Naive thymus-derived CD8-positive, alpha-beta T cell (primary cell): ENCODE measurements at regions not wholly inside any gene's neighbourhood (a gene's known extent, or its start where the extent isn't known, plus 50 kb on each side); places are given as distances from the start of the nearest gene placed in this dataset.

ENCODE experiments used
- ATAC-seq, 2 donors: fragments of 150-1000 bp; cut with Tn5 transposase in 1 of 2; sonication (Bioruptor Pico), chemical (Tn5 transposase) in 1 of 2; 1 replicate in 1 of 2; 2 replicates in 1 of 2; pipeline ENCODE4 v1.10.0; 2021; ENCODE audit warnings: mild to moderate bottlenecking in 2 of 2, moderate library complexity in 2 of 2
- POLR2A ChIA-PET: fragments of 350-600 bp; sonication (Branson Sonifier 250); formaldehyde crosslinking; loops from one replicate; lab custom pipeline; 2021; ENCODE audit warnings: antibody characterized with exemption; lab: Charles Lee
- DNase-seq, 10 donors: peaks; one replicate each; pipeline versions ENCODE4 v3.0.0 to v3.0.0-alpha.2; 2020 to 2022
- H3K27ac Mint-ChIP-seq, 10 donors: one replicate each; pipeline ENCODE4 v1.8.0; 2020 to 2022; ENCODE audit warnings: mild to moderate bottlenecking in 10 of 10, mixed read lengths in 10 of 10, moderate library complexity in 4 of 10, inconsistent platforms in 1 of 10
- H3K27me3 Mint-ChIP-seq, 5 donors: one replicate each; pipeline ENCODE4 v1.8.0; 2021 to 2022; ENCODE audit warnings: mixed read lengths in 5 of 5
- H3K36me3 Mint-ChIP-seq, 3 donors: one replicate each; pipeline ENCODE4 v1.8.0; 2020 to 2022; ENCODE audit warnings: mixed read lengths in 3 of 3, mild to moderate bottlenecking in 2 of 3, inconsistent platforms in 1 of 3
- H3K4me1 Mint-ChIP-seq, 4 donors: one replicate each; pipeline ENCODE4 v1.8.0; 2021 to 2022; ENCODE audit warnings: mixed read lengths in 4 of 4
- H3K4me3 Mint-ChIP-seq, 10 donors: one replicate each; pipeline ENCODE4 v1.8.0; 2020 to 2022; ENCODE audit warnings: mild to moderate bottlenecking in 10 of 10, mixed read lengths in 10 of 10, moderate library complexity in 6 of 10, inconsistent platforms in 1 of 10
- H3K9me3 Mint-ChIP-seq, 9 donors: one replicate each; pipeline ENCODE4 v1.8.0; 2020 to 2022; ENCODE audit warnings: mixed read lengths in 9 of 9, mild to moderate bottlenecking in 3 of 9, inconsistent platforms in 1 of 9, moderate library complexity in 1 of 9

DNA sequence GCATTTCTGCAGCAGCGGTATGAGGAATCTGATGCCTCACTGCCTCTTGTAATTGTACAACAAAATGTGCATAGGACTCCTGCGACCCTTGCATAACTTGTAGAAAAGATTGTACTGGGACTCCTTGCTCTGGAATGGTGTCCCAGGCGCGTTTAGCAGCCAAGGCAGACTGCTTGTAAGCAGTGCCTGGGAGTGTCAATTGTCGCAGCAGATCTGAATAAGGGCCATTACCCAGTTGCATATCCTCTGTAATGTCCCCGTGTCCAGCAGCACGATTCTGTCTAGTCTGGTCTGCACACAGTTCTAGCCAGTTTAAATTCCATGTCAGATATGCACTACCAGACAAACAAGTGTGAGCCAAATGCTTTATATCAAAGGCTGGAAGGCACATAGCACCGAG lies 70.7 kb upstream of the BTN3A2 start:
- no peaks in the 10 kb centered on the region for H3K36me3 Mint-ChIP-seq
- no peak for DNase-seq
- POLR2A ChIA-PET, result no interaction called here
- no peak overlapping the region for H3K4me3 Mint-ChIP-seq
- H3K27me3 Mint-ChIP-seq, result no peaks in the 10 kb centered on the region
- peaks cover 0 to 6% (median 3%) of the 10 kb centered on the region in 4 donors for H3K4me1 Mint-ChIP-seq
- no peak for ATAC-seq
- no peaks in the 10 kb centered on the region for H3K9me3 Mint-ChIP-seq
- H3K27ac Mint-ChIP-seq, result no peak overlapping the region

- Mint-ChIP-seq H3K4me3 (peak overlapping the region in 5 of 10 donors; percentile 2 to 46 (median 30)), H3K4me1 (peaks cover 0 to 6% (median 3%) of the 10 kb centered on the region in 4 donors), H3K9me3 (no peaks in the 10 kb centered on the region), H3K27me3 (no peaks in the 10 kb centered on the region), H3K27ac (peak overlapping the region in 1 of 10 donors; percentile 19), H3K36me3 (no peaks in the 10 kb centered on the region)
- POLR2A ChIA-PET, result no interaction called here
- ATAC-seq (no peak), DNase-seq (no peak)
These were observed 69.1 kb upstream of the BTN3A2 start for GRCh38 chr6:26295691-26296555.

DNA sequence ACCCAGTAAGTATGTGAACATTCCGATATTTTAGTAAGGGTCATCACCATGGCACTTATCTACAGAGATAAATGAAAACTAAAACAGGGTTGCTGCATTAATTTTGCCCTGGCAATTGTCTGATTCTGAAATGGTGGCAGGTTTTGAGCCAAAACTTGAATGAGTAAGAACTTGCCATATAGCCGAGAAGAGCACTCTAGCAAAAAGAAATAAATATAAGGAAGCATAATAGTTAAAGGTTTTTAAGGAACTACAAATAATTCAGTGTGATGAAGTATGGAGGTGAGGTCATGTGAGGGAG lies 68.5 kb upstream of the BTN3A2 start:
- no peaks in the 10 kb centered on the region for H3K9me3 Mint-ChIP-seq
- DNase-seq (no peak), ATAC-seq (no peak)
- no peak overlapping the region for H3K4me3 Mint-ChIP-seq
- H3K27ac Mint-ChIP-seq, result no peak overlapping the region
- no peaks in the 10 kb centered on the region for H3K27me3 Mint-ChIP-seq
- H3K4me1 Mint-ChIP-seq, result peaks cover 0 to 6% (median 3%) of the 10 kb centered on the region in 4 donors
- POLR2A ChIA-PET, result no interaction called here
- no peaks in the 10 kb centered on the region for H3K36me3 Mint-ChIP-seq

DNA sequence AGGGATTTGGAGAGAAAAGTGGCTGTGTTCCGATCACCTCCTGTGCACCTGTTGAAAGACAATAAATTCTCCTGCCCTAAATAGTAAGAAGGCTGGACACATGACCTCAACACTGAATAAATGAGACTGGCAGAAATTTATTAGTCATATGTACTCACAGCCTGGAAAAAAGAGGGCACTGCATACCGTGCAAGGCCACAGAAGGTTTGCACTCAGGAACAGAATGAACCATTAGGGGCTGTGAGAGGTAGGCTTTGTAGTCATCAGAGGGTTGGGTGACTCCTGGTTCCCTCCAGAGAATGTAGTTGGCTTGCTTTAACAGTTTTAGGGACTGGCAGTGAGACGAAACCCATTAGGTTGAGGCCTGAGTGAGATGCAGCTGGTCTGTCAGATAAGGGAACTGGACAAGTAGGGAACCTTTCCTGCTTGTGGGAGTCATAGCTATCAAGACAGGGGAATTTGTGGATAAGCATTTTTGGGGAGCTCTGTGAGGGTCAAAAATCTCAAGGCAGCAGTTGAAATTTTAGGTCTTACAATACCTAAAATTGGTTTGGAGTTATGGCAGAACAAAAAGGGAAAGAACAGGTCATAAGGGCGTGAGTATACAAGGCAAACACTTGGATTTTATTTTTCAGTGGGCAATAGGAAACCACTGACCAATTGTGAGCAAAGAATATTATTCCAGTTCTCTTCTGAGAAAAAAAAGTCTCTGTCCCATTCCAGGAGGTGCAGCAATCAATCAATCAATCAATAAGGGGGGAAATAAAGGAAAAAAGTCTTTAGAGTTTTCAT lies 67.9 kb upstream of the BTN3A2 start:
- Mint-ChIP-seq H3K9me3 (no peaks in the 10 kb centered on the region), H3K27ac (no peak overlapping the region), H3K36me3 (no peaks in the 10 kb centered on the region), H3K4me1 (peaks cover 0 to 6% (median 3%) of the 10 kb centered on the region in 4 donors), H3K27me3 (no peaks in the 10 kb centered on the region), H3K4me3 (no peak overlapping the region)
- POLR2A ChIA-PET, result interaction anchor here (0.6 kb wide), 1 partner anchor 221 kb away, joined by 4 read pairs; no protein-coding TSS in a partner anchor
- DNase-seq (no peak), ATAC-seq (no peak)

DNA sequence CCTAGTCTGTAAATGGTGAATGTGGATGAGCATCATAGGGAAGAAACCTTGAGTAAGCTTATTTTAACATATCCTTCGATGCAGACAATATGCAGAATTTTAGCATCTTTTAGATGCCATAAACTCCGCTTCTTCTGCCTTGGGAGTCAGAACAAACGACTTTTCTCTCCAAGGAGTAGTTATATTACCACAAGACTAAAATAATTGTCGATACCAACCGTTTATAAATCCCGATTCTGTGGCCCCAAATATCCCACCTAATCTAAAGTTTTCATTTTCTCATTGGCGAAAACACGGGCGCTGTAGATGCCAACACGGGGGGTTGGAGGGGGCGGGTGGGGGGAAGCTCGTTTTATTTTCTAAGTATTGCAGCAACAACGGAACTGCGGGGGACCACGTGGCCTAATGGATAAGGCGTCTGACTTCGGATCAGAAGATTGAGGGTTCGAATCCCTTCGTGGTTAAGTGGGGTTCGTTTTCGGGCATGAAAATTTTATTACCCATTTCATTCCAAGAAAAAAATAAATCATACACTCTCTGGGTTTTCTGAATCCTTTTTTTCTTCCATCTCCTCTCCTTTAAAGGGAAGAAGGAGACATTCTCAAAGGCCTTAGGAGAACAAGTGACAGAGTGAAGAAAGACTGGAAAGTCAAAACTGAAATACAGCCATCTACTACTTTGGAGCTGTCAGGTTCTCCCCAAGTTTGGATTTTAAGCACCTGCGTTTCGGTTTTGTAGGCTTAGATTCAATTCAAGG lies 65.5 kb upstream of the BTN3A2 start:
- H3K36me3 Mint-ChIP-seq, result no peaks in the 10 kb centered on the region
- DNase-seq (no peak), ATAC-seq (no peak)
- POLR2A ChIA-PET, result interaction anchor here (0.6 to 1.4 kb wide), 4 partner anchors 11 to 269 kb away, joined by 3 to 4 read pairs (median 3); a partner anchor contains a TSS
- no peaks in the 10 kb centered on the region for H3K9me3 Mint-ChIP-seq
- H3K27me3 Mint-ChIP-seq, result no peaks in the 10 kb centered on the region
- peaks cover 6 to 19% (median 12%) of the 10 kb centered on the region in 4 donors for H3K4me1 Mint-ChIP-seq
- no peak overlapping the region for H3K4me3 Mint-ChIP-seq
- no peak overlapping the region for H3K27ac Mint-ChIP-seq

- ATAC-seq, result no peak
- Mint-ChIP-seq H3K27ac (no peak overlapping the region), H3K36me3 (no peaks in the 10 kb centered on the region), H3K9me3 (no peaks in the 10 kb centered on the region), H3K27me3 (no peaks in the 10 kb centered on the region), H3K4me3 (no peak overlapping the region), H3K4me1 (peaks cover 11 to 24% (median 17%) of the 10 kb centered on the region in 4 donors)
- no peak for DNase-seq
- POLR2A ChIA-PET, result interaction anchor here (0.6 to 1.4 kb wide), 4 partner anchors 12 to 124 kb away, joined by 3 to 4 read pairs (median 4); a partner anchor contains a TSS
These were observed 65.0 kb upstream of the BTN3A2 start for GRCh38 chr6:26300043-26300331.

DNA sequence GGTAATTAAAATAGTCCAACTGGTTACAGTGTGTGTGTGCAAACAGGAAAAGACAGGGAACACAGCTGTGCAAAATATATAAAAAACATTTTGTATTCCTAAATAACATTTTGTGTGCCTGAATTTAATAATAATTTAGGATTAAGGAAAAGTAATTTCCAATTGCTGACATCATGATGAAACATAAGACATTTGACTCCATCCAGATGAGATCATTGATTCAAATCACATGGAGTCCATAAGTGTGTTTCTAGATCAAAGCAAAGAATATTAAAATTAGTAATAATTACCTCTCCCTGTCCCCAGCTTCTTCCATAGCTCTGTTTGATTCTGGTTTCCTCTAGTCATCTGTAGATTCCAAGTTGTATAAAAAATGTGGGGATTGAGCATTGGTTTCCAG lies 64.6 kb upstream of the BTN3A2 start:
- DNase-seq (no peak), ATAC-seq (no peak)
- Mint-ChIP-seq H3K4me3 (no peak overlapping the region), H3K27ac (no peak overlapping the region), H3K4me1 (peaks cover 12 to 27% (median 21%) of the 10 kb centered on the region in 4 donors), H3K27me3 (no peaks in the 10 kb centered on the region), H3K36me3 (no peaks in the 10 kb centered on the region), H3K9me3 (peaks cover 0 to 2% (median 0%) of the 10 kb centered on the region in 9 donors)
- POLR2A ChIA-PET, result interaction anchor here (0.5 to 1.4 kb wide), 3 partner anchors 12 to 898 kb away, joined by 3 to 4 read pairs (median 4); no protein-coding TSS in a partner anchor

DNA sequence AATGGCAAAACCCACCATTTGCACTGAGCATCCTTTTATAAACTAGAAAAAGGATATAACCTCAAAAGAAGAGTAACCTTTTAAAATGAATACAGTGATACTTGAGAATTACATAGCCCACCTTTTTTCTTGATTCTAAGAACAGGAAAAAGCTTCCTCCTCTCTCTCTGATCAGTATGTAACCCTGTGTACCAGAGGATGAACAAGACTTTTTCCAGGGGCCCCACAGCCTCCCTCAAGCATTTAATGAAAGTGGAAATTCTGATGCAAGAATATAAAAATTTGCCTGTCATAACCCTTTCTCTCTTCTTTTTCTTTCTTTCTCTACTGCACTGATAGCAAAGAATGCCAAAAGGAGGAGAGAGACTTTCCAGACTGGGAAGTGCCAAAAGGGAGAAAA lies 64.2 kb upstream of the BTN3A2 start:
- H3K9me3 Mint-ChIP-seq, result peaks cover 0 to 3% (median 0%) of the 10 kb centered on the region in 9 donors
- no peak for ATAC-seq
- POLR2A ChIA-PET, result interaction anchor here (0.5 kb wide), 1 partner anchor 898 kb away, joined by 3 read pairs; no protein-coding TSS in a partner anchor
- no peaks in the 10 kb centered on the region for H3K27me3 Mint-ChIP-seq
- H3K36me3 Mint-ChIP-seq, result no peaks in the 10 kb centered on the region
- H3K27ac Mint-ChIP-seq, result no peak overlapping the region
- peaks cover 12 to 27% (median 23%) of the 10 kb centered on the region in 4 donors for H3K4me1 Mint-ChIP-seq
- no peak for DNase-seq
- H3K4me3 Mint-ChIP-seq, result no peak overlapping the region

GRCh38 chr6:26301638-26302037 lies 63.4 kb upstream of the BTN3A2 start:
- POLR2A ChIA-PET, result no interaction called here

GRCh38 chr6:26302941-26303559 lies 61.9 kb upstream of the BTN3A2 start:
- H3K4me1 Mint-ChIP-seq, result peaks cover 16 to 34% (median 26%) of the 10 kb centered on the region in 4 donors
- no peaks in the 10 kb centered on the region for H3K27me3 Mint-ChIP-seq
- ATAC-seq (no peak), DNase-seq (no peak)
- no peaks in the 10 kb centered on the region for H3K36me3 Mint-ChIP-seq
- POLR2A ChIA-PET, result interaction anchor here (1.0 to 2.0 kb wide), 3 partner anchors 13 to 87 kb away, joined by 5 to 6 read pairs (median 5); a partner anchor contains a TSS
- H3K27ac Mint-ChIP-seq, result peak overlapping the region in 5 of 10 donors; percentile 9 to 93 (median 59)
- peaks cover 0 to 3% (median 0%) of the 10 kb centered on the region in 9 donors for H3K9me3 Mint-ChIP-seq
- peak overlapping the region in 3 of 10 donors; percentile 4 to 54 (median 13) for H3K4me3 Mint-ChIP-seq

More at GRCh38 chr6:26301638-26302037, 63.4 kb upstream of the BTN3A2 start:
- no peak for DNase-seq
- Mint-ChIP-seq H3K36me3 (no peaks in the 10 kb centered on the region), H3K4me1 (peaks cover 12 to 28% (median 24%) of the 10 kb centered on the region in 4 donors), H3K27ac (peak overlapping the region in 1 of 10 donors; percentile 28), H3K4me3 (no peak overlapping the region), H3K27me3 (no peaks in the 10 kb centered on the region), H3K9me3 (peaks cover 0 to 3% (median 0%) of the 10 kb centered on the region in 9 donors)
- ATAC-seq, result no peak

GRCh38 chr6:26304213-26304796 lies 60.7 kb upstream of the BTN3A2 start:
- Mint-ChIP-seq H3K27ac (peak overlapping the region; percentile 86 to 96 (median 94)), H3K9me3 (peaks cover 0 to 3% (median 0%) of the 10 kb centered on the region in 9 donors), H3K4me1 (peaks cover 18 to 35% (median 26%) of the 10 kb centered on the region in 4 donors), H3K4me3 (peak overlapping the region; percentile 85 to 99 (median 92)), H3K27me3 (no peaks in the 10 kb centered on the region), H3K36me3 (no peaks in the 10 kb centered on the region)
- DNase-seq (peak in 4 of 10 donors; percentile 29 to 73 (median 62)), ATAC-seq (peak; percentile 60 to 72)
- POLR2A ChIA-PET, result interaction anchor here (0.6 to 2.0 kb wide), 10 partner anchors 18 to 1453 kb away, joined by 3 to 14 read pairs (median 5); a partner anchor contains a TSS
